Activated naive CD8-positive, alpha-beta T cell (primary cell): ENCODE measurements at regions not wholly inside any gene's neighbourhood (a gene's known extent, or its start where the extent isn't known, plus 50 kb on each side); places are given as distances from the start of the nearest gene placed in this dataset.

Source experiments
- H3K27ac Mint-ChIP-seq: one replicate; pipeline ENCODE4 v1.8.0; 2021; ENCODE audit warnings: mixed read lengths
- H3K27me3 Mint-ChIP-seq: one replicate; pipeline ENCODE4 v1.8.0; 2021; ENCODE audit warnings: mixed read lengths
- H3K36me3 Mint-ChIP-seq: one replicate; pipeline ENCODE4 v1.8.0; 2021; ENCODE audit warnings: mixed read lengths
- H3K4me1 Mint-ChIP-seq: one replicate; pipeline ENCODE4 v1.8.0; 2021; ENCODE audit warnings: low read depth, mixed read lengths
- H3K4me3 Mint-ChIP-seq: one replicate; pipeline ENCODE4 v1.8.0; 2021; ENCODE audit warnings: mild to moderate bottlenecking, mixed read lengths
- H3K9me3 Mint-ChIP-seq: one replicate; pipeline ENCODE4 v1.8.0; 2021; ENCODE audit warnings: low read depth, mixed read lengths

GRCh38 chr6:163949431-163949830 is 534.9 kb downstream of the QKI start:
- no peak overlapping the region for H3K27ac Mint-ChIP-seq
- no peak overlapping the region for H3K4me3 Mint-ChIP-seq
- H3K9me3 Mint-ChIP-seq, result no peaks in the 10 kb centered on the region
- H3K4me1 Mint-ChIP-seq, result no peaks in the 10 kb centered on the region
- H3K36me3 Mint-ChIP-seq, result no peaks in the 10 kb centered on the region
- peaks cover 15% of the 10 kb centered on the region for H3K27me3 Mint-ChIP-seq

- Mint-ChIP-seq H3K9me3 (no peaks in the 10 kb centered on the region), H3K27me3 (peaks cover 22% of the 10 kb centered on the region), H3K4me1 (no peaks in the 10 kb centered on the region), H3K4me3 (no peak overlapping the region), H3K27ac (no peak overlapping the region), H3K36me3 (no peaks in the 10 kb centered on the region)
Measured at GRCh38 chr6:163948250-163948649, 533.7 kb downstream of the QKI start.

GRCh38 chr6:163947276-163947675 is 532.8 kb downstream of the QKI start:
- Mint-ChIP-seq H3K36me3 (no peaks in the 10 kb centered on the region), H3K9me3 (no peaks in the 10 kb centered on the region), H3K4me1 (no peaks in the 10 kb centered on the region), H3K27ac (no peak overlapping the region), H3K27me3 (peaks cover 21% of the 10 kb centered on the region), H3K4me3 (no peak overlapping the region)

GRCh38 chr6:163946437-163946836 is 531.9 kb downstream of the QKI start:
- Mint-ChIP-seq H3K27ac (no peak overlapping the region), H3K9me3 (no peaks in the 10 kb centered on the region), H3K27me3 (peaks cover 28% of the 10 kb centered on the region), H3K4me3 (no peak overlapping the region), H3K4me1 (no peaks in the 10 kb centered on the region), H3K36me3 (no peaks in the 10 kb centered on the region)

GRCh38 chr6:163945808-163946207 is 531.3 kb downstream of the QKI start:
- peaks cover 24% of the 10 kb centered on the region for H3K27me3 Mint-ChIP-seq
- H3K9me3 Mint-ChIP-seq, result no peaks in the 10 kb centered on the region
- H3K4me3 Mint-ChIP-seq, result no peak overlapping the region
- no peak overlapping the region for H3K27ac Mint-ChIP-seq
- H3K4me1 Mint-ChIP-seq, result no peaks in the 10 kb centered on the region
- no peaks in the 10 kb centered on the region for H3K36me3 Mint-ChIP-seq

- Mint-ChIP-seq H3K9me3 (no peaks in the 10 kb centered on the region), H3K36me3 (no peaks in the 10 kb centered on the region), H3K27ac (no peak overlapping the region), H3K4me3 (no peak overlapping the region), H3K4me1 (no peaks in the 10 kb centered on the region), H3K27me3 (peaks cover 30% of the 10 kb centered on the region)
Measured at GRCh38 chr6:163944897-163945296, 530.4 kb downstream of the QKI start.

GRCh38 chr6:163943607-163944385 is 529.3 kb downstream of the QKI start:
- H3K27me3 Mint-ChIP-seq, result peaks cover 34% of the 10 kb centered on the region
- H3K9me3 Mint-ChIP-seq, result no peaks in the 10 kb centered on the region
- no peak overlapping the region for H3K4me3 Mint-ChIP-seq
- H3K27ac Mint-ChIP-seq, result no peak overlapping the region
- H3K36me3 Mint-ChIP-seq, result no peaks in the 10 kb centered on the region
- no peaks in the 10 kb centered on the region for H3K4me1 Mint-ChIP-seq

GRCh38 chr6:163942790-163943189 is 528.3 kb downstream of the QKI start:
- H3K36me3 Mint-ChIP-seq, result no peaks in the 10 kb centered on the region
- H3K27me3 Mint-ChIP-seq, result peaks cover 35% of the 10 kb centered on the region
- no peak overlapping the region for H3K27ac Mint-ChIP-seq
- no peak overlapping the region for H3K4me3 Mint-ChIP-seq
- H3K9me3 Mint-ChIP-seq, result no peaks in the 10 kb centered on the region
- no peaks in the 10 kb centered on the region for H3K4me1 Mint-ChIP-seq

- Mint-ChIP-seq H3K4me3 (no peak overlapping the region), H3K9me3 (no peaks in the 10 kb centered on the region), H3K4me1 (no peaks in the 10 kb centered on the region), H3K36me3 (no peaks in the 10 kb centered on the region), H3K27ac (no peak overlapping the region), H3K27me3 (peaks cover 35% of the 10 kb centered on the region)
Measured at GRCh38 chr6:163941624-163941976, 527.1 kb downstream of the QKI start.

- Mint-ChIP-seq H3K4me3 (no peak overlapping the region), H3K27ac (no peak overlapping the region), H3K27me3 (peaks cover 32% of the 10 kb centered on the region), H3K36me3 (no peaks in the 10 kb centered on the region), H3K9me3 (no peaks in the 10 kb centered on the region), H3K4me1 (no peaks in the 10 kb centered on the region)
Measured at GRCh38 chr6:163940705-163941623, 526.4 kb downstream of the QKI start.

GRCh38 chr6:163937071-163937470 is 522.6 kb downstream of the QKI start:
- no peak overlapping the region for H3K27ac Mint-ChIP-seq
- no peaks in the 10 kb centered on the region for H3K4me1 Mint-ChIP-seq
- H3K36me3 Mint-ChIP-seq, result no peaks in the 10 kb centered on the region
- H3K9me3 Mint-ChIP-seq, result no peaks in the 10 kb centered on the region
- H3K27me3 Mint-ChIP-seq, result peaks cover 23% of the 10 kb centered on the region
- no peak overlapping the region for H3K4me3 Mint-ChIP-seq

- H3K36me3 Mint-ChIP-seq, result no peaks in the 10 kb centered on the region
- no peak overlapping the region for H3K27ac Mint-ChIP-seq
- H3K27me3 Mint-ChIP-seq, result peaks cover 14% of the 10 kb centered on the region
- no peaks in the 10 kb centered on the region for H3K4me1 Mint-ChIP-seq
- H3K4me3 Mint-ChIP-seq, result no peak overlapping the region
- H3K9me3 Mint-ChIP-seq, result no peaks in the 10 kb centered on the region
Measured at GRCh38 chr6:163935158-163935762, 520.7 kb downstream of the QKI start.

GRCh38 chr6:163930012-163930411 is 515.5 kb downstream of the QKI start:
- H3K36me3 Mint-ChIP-seq, result no peaks in the 10 kb centered on the region
- no peaks in the 10 kb centered on the region for H3K4me1 Mint-ChIP-seq
- H3K4me3 Mint-ChIP-seq, result no peak overlapping the region
- H3K27me3 Mint-ChIP-seq, result no peaks in the 10 kb centered on the region
- H3K27ac Mint-ChIP-seq, result no peak overlapping the region
- H3K9me3 Mint-ChIP-seq, result no peaks in the 10 kb centered on the region

GRCh38 chr6:163929538-163929937 is 515.0 kb downstream of the QKI start:
- H3K27ac Mint-ChIP-seq, result no peak overlapping the region
- H3K36me3 Mint-ChIP-seq, result no peaks in the 10 kb centered on the region
- no peak overlapping the region for H3K4me3 Mint-ChIP-seq
- H3K9me3 Mint-ChIP-seq, result no peaks in the 10 kb centered on the region
- no peaks in the 10 kb centered on the region for H3K4me1 Mint-ChIP-seq
- H3K27me3 Mint-ChIP-seq, result no peaks in the 10 kb centered on the region

GRCh38 chr6:163926642-163927041 is 512.1 kb downstream of the QKI start:
- H3K27ac Mint-ChIP-seq, result no peak overlapping the region
- H3K36me3 Mint-ChIP-seq, result no peaks in the 10 kb centered on the region

More at GRCh38 chr6:163926642-163927041, 512.1 kb downstream of the QKI start:
- peaks cover 2% of the 10 kb centered on the region for H3K27me3 Mint-ChIP-seq
- H3K4me3 Mint-ChIP-seq, result no peak overlapping the region
- H3K4me1 Mint-ChIP-seq, result no peaks in the 10 kb centered on the region
- no peaks in the 10 kb centered on the region for H3K9me3 Mint-ChIP-seq
